Neutrophil (primary cell): ENCODE measurements at regions not wholly inside any gene's neighbourhood (a gene's known extent, or its start where the extent isn't known, plus 50 kb on each side); places are given as distances from the start of the nearest gene placed in this dataset.

Experiments
- H3K27ac ChIP-seq: fragments of 200-600 bp; sonication (generic); 2 replicates; pipeline ENCODE4 v1.5.1; 2016; ENCODE audit warnings: mild to moderate bottlenecking, moderate library complexity
- H3K27me3 ChIP-seq: fragments of 200-600 bp; sonication (generic); 2 replicates; pipeline ENCODE4 v1.6.0; 2016; ENCODE audit warnings: mild to moderate bottlenecking
- H3K36me3 ChIP-seq: fragments of 200-600 bp; sonication (generic); 2 replicates; pipeline ENCODE4 v1.5.1; 2017
- H3K4me1 ChIP-seq, 2 experiments: fragments of 200-600 bp in 1 of 2; sonication (generic) in 1 of 2; 1 replicate in 1 of 2; 2 replicates in 1 of 2; pipeline versions ENCODE4 v1.5.1 to v1.6.1; 2013 to 2016; ENCODE audit warnings: low read depth in 1 of 2, low read length in 1 of 2, mild to moderate bottlenecking in 1 of 2, moderate library complexity in 1 of 2; ENCODE audit not compliant: control insufficient read depth in 1 of 2, insufficient read depth in 1 of 2
- H3K4me3 ChIP-seq, 2 experiments: fragments of 200-600 bp in 1 of 2; sonication (generic) in 1 of 2; 1 replicate in 1 of 2; 2 replicates in 1 of 2; pipeline ENCODE4 v1.5.1; 2013 to 2016; ENCODE audit warnings: low read depth in 1 of 2, low read length in 1 of 2, mild to moderate bottlenecking in 1 of 2, moderate library complexity in 1 of 2
- H3K9me3 ChIP-seq: fragments of 200-600 bp; sonication (generic); 2 replicates; pipeline ENCODE4 v1.5.1; 2016
- TF ChIP-seq, protein P1 (sequence below): fragments of 200-600 bp; sonication (generic); IDR thresholded peaks from 2 replicates; pipeline ENCODE4 v1.5.1; 2016; ENCODE audit warnings: antibody characterized with exemption

DNA sequence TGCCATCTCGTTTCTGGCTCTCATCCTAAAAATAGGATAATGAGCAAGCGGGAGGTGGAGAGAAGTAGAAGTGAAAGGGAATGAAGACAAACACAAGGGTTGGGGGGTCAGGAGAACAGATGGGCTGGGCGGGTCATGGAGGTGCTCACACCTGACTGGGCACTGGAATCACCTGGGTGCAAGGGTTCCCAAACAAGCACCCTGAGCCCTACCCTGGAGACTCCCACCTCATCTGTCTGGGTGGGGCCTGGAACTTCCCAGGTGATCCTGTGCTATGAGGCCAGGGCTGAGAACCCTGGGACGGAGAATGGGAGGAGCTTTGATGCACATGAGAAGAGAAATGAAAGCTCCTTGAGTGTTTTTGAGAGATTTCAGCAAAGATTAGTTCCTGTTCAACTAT lies 223.6 kb downstream of the ANKRD60 start:
- no peak overlapping the region for H3K4me3 ChIP-seq
- H3K36me3 ChIP-seq: no peaks in the 10 kb centered on the region
- no peak overlapping the region for H3K27ac ChIP-seq
- H3K9me3 ChIP-seq: no peaks in the 10 kb centered on the region
- TF ChIP-seq, protein P1, sequence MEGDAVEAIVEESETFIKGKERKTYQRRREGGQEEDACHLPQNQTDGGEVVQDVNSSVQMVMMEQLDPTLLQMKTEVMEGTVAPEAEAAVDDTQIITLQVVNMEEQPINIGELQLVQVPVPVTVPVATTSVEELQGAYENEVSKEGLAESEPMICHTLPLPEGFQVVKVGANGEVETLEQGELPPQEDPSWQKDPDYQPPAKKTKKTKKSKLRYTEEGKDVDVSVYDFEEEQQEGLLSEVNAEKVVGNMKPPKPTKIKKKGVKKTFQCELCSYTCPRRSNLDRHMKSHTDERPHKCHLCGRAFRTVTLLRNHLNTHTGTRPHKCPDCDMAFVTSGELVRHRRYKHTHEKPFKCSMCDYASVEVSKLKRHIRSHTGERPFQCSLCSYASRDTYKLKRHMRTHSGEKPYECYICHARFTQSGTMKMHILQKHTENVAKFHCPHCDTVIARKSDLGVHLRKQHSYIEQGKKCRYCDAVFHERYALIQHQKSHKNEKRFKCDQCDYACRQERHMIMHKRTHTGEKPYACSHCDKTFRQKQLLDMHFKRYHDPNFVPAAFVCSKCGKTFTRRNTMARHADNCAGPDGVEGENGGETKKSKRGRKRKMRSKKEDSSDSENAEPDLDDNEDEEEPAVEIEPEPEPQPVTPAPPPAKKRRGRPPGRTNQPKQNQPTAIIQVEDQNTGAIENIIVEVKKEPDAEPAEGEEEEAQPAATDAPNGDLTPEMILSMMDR: no peak
- H3K27me3 ChIP-seq: no peaks in the 10 kb centered on the region
- no peaks in the 10 kb centered on the region for H3K4me1 ChIP-seq

DNA sequence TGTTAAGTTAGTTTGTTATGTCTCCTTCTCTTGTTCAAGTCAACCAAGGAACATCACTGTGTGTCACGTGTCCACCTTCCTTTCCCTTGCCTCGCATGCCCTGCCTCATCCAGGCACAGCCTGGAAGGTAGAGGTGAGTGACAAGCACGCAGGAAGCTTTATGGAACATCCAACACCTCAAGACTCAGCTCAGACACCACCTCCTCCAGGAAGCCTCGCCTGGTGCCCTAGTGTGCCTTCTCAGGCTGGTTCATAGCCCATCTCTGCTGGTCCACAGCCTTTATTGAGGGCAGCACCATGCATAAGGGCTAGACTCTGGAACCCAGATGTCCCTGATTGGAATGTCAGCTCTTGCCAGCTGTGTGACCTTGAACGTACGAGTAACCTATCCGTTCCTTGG lies 224.3 kb downstream of the ANKRD60 start:
- peaks cover 0 to 3% of the 10 kb centered on the region in 2 experiments for H3K4me1 ChIP-seq
- H3K36me3 ChIP-seq: no peaks in the 10 kb centered on the region
- TF ChIP-seq, protein P1: no peak
- H3K27ac ChIP-seq: no peak overlapping the region
- H3K9me3 ChIP-seq: no peaks in the 10 kb centered on the region
- no peak overlapping the region for H3K4me3 ChIP-seq
- H3K27me3 ChIP-seq: peaks cover 5% of the 10 kb centered on the region

DNA sequence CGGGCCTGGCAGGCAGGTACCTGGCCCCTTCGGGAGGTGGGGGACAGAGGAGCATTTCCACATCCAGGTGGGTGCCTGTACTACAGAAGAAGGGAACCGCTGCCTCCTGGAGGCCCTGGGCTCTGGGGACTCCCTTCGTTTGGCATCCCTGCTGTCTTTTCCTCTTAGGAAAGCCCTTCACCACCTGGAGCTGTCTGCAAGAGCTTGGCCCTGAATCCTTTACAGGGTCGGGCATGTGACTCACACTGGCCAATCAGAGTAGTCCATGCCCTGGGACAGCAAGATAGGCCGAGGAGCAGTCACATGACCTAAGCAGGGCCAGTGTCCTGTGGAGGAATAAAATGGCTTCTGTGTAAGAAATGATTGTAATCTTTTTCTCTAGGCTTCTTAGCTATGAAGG lies 224.9 kb downstream of the ANKRD60 start:
- TF ChIP-seq, protein P1: no peak
- Histone ChIP-seq H3K4me3 (no peak overlapping the region), H3K27me3 (peaks cover 12% of the 10 kb centered on the region)

DNA sequence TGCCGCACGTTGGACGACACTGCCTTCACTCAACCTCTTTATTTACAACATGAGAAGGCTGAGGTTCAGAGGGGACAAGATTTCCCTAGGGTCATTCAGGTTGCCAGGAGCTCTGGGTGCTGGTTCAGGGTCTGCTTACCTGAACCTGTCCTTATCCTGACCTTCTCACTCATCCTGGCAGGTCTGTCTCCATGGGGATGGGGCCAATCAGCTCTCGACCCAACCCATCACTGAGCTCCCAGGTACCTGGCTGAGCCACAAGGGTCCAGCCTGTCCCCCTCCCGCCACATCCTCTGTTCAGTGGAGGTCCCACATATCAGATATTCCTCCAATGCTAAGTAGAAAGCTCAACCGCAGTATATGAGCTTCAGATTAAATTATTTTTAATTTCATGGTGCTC lies 225.6 kb downstream of the ANKRD60 start:
- no peak overlapping the region for H3K27ac ChIP-seq
- no peaks in the 10 kb centered on the region for H3K36me3 ChIP-seq
- TF ChIP-seq, protein P1: no peak
- H3K9me3 ChIP-seq: no peaks in the 10 kb centered on the region
- peaks cover 17% of the 10 kb centered on the region for H3K27me3 ChIP-seq
- peaks cover 0 to 4% of the 10 kb centered on the region in 2 experiments for H3K4me1 ChIP-seq
- no peak overlapping the region for H3K4me3 ChIP-seq

More for the DNA sequence above, 224.9 kb downstream of the ANKRD60 start:
- Histone ChIP-seq H3K36me3 (no peaks in the 10 kb centered on the region), H3K9me3 (no peaks in the 10 kb centered on the region), H3K27ac (no peak overlapping the region), H3K4me1 (peaks cover 0 to 4% of the 10 kb centered on the region in 2 experiments)

DNA sequence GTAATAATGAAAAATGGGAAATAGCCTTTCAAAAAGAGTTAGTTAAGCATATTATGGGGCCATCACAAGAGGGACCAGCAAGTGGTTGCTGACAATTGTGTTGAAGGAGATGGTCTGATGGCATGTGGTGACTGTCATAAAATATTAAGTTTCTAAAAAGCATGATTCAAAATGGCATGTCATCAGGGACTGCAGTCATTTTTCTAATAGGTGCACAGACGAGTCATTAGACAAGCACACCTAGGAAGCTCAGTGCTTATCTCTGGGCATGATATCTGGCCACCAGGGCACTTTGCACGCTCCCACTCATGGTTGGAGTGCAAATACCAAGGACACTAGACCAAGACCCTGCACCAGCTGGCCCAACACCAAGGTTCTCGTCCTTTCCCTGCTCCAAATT lies 226.5 kb downstream of the ANKRD60 start:
- H3K27ac ChIP-seq: no peak overlapping the region
- H3K4me3 ChIP-seq: no peak overlapping the region
- peaks cover 0 to 4% of the 10 kb centered on the region in 2 experiments for H3K4me1 ChIP-seq
- H3K36me3 ChIP-seq: no peaks in the 10 kb centered on the region
- H3K27me3 ChIP-seq: peaks cover 26% of the 10 kb centered on the region
- TF ChIP-seq, protein P1: no peak
- H3K9me3 ChIP-seq: no peaks in the 10 kb centered on the region

DNA sequence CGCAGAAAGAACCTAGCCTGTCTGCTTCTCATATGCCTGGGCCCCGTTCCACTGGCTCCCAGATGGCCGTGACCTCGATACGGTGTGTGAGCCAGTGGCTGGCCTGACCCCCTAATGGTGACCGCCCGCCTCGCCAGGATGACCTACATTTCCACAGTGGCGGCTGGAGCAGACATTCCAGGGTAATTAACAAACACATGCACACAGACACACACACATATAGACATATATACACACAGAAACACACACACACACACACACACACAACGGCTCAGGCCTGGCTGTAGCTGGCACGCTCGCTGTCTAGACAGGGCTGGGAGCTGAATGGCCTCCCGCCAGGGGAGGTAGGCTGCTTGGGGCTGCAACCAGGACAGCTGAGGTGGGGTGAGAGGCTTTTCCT lies 227.1 kb downstream of the ANKRD60 start:
- TF ChIP-seq, protein P1: no peak
- peaks cover 0 to 4% of the 10 kb centered on the region in 2 experiments for H3K4me1 ChIP-seq
- H3K4me3 ChIP-seq: no peak overlapping the region
- no peak overlapping the region for H3K27ac ChIP-seq
- H3K36me3 ChIP-seq: no peaks in the 10 kb centered on the region
- H3K9me3 ChIP-seq: no peaks in the 10 kb centered on the region
- H3K27me3 ChIP-seq: peaks cover 27% of the 10 kb centered on the region
